NCI-H187 (cell line): ENCODE measurements at regions not wholly inside any gene's neighbourhood (a gene's known extent, or its start where the extent isn't known, plus 50 kb on each side); places are given as distances from the start of the nearest gene placed in this dataset.
"Not testable (repeated sequence)": the region's sequence is repeated elsewhere in the genome, so short reads cannot be mapped to it uniquely, and the experiment has no call there.

Source experiments
- DNase-seq, 2 experiments: peaks; one replicate each; lab custom pipeline; 2025; lab: John Stamatoyannopoulos, UW

- DNase-seq = no peak
Observed at GRCh38 chr6:154637392-154637791, 95.8 kb upstream of the SCAF8 start.

- DNase-seq = no peak
Observed at GRCh38 chr6:154638369-154638768, 94.8 kb upstream of the SCAF8 start.

GRCh38 chr6:154639196-154639595, 94.0 kb upstream of the SCAF8 start:
- DNase-seq = not testable (repeated sequence)

GRCh38 chr6:154648188-154648887, 84.9 kb upstream of the SCAF8 start:
- no peak for DNase-seq

- DNase-seq = no peak
Observed at GRCh38 chr6:154648888-154649205, 84.4 kb upstream of the SCAF8 start.

- no peak for DNase-seq
Observed at GRCh38 chr6:154649721-154650120, 83.5 kb upstream of the SCAF8 start.

- DNase-seq = no peak
Observed at GRCh38 chr6:154650351-154650750, 82.9 kb upstream of the SCAF8 start.

- DNase-seq = no peak
Observed at GRCh38 chr6:154651656-154652055, 81.6 kb upstream of the SCAF8 start.

GRCh38 chr6:154653385-154653784, 79.8 kb upstream of the SCAF8 start:
- DNase-seq = no peak

- no peak for DNase-seq
Observed at GRCh38 chr6:154653853-154654252, 79.4 kb upstream of the SCAF8 start.

- no peak for DNase-seq
Observed at GRCh38 chr6:154656660-154657059, 76.6 kb upstream of the SCAF8 start.

- DNase-seq = no peak
Observed at GRCh38 chr6:154661768-154662167, 71.4 kb upstream of the SCAF8 start.

GRCh38 chr6:154664287-154664686, 68.9 kb upstream of the SCAF8 start:
- no peak for DNase-seq

GRCh38 chr6:154668156-154668555, 65.1 kb upstream of the SCAF8 start:
- no peak for DNase-seq

GRCh38 chr6:154672086-154672485, 61.1 kb upstream of the SCAF8 start:
- DNase-seq = no peak

GRCh38 chr6:154673919-154674318, 59.3 kb upstream of the SCAF8 start:
- DNase-seq = no peak

- peak; percentile 73 to 89 for DNase-seq
Observed at GRCh38 chr6:154675602-154676088, 57.6 kb upstream of the SCAF8 start.

- DNase-seq = no peak
Observed at GRCh38 chr6:154682633-154683125, 50.5 kb upstream of the SCAF8 start.
